Neutrophil (primary cell): ENCODE measurements at regions not wholly inside any gene's neighbourhood (a gene's known extent, or its start where the extent isn't known, plus 50 kb on each side); places are given as distances from the start of the nearest gene placed in this dataset.

Experiments used
- H3K27ac ChIP-seq: fragments of 200-600 bp; sonication (generic); 2 replicates; pipeline ENCODE4 v1.5.1; 2016; ENCODE audit warnings: mild to moderate bottlenecking, moderate library complexity
- H3K27me3 ChIP-seq: fragments of 200-600 bp; sonication (generic); 2 replicates; pipeline ENCODE4 v1.6.0; 2016; ENCODE audit warnings: mild to moderate bottlenecking
- H3K36me3 ChIP-seq: fragments of 200-600 bp; sonication (generic); 2 replicates; pipeline ENCODE4 v1.5.1; 2017
- H3K4me1 ChIP-seq, 2 experiments: fragments of 200-600 bp in 1 of 2; sonication (generic) in 1 of 2; 1 replicate in 1 of 2; 2 replicates in 1 of 2; pipeline versions ENCODE4 v1.5.1 to v1.6.1; 2013 to 2016; ENCODE audit warnings: low read depth in 1 of 2, low read length in 1 of 2, mild to moderate bottlenecking in 1 of 2, moderate library complexity in 1 of 2; ENCODE audit not compliant: control insufficient read depth in 1 of 2, insufficient read depth in 1 of 2
- H3K4me3 ChIP-seq, 2 experiments: fragments of 200-600 bp in 1 of 2; sonication (generic) in 1 of 2; 1 replicate in 1 of 2; 2 replicates in 1 of 2; pipeline ENCODE4 v1.5.1; 2013 to 2016; ENCODE audit warnings: low read depth in 1 of 2, low read length in 1 of 2, mild to moderate bottlenecking in 1 of 2, moderate library complexity in 1 of 2
- H3K9me3 ChIP-seq: fragments of 200-600 bp; sonication (generic); 2 replicates; pipeline ENCODE4 v1.5.1; 2016
- TF ChIP-seq, protein P1 (sequence below): fragments of 200-600 bp; sonication (generic); IDR thresholded peaks from 2 replicates; pipeline ENCODE4 v1.5.1; 2016; ENCODE audit warnings: antibody characterized with exemption

- Histone ChIP-seq H3K4me1 (no peaks in the 10 kb centered on the region), H3K27me3 (no peaks in the 10 kb centered on the region), H3K36me3 (no peaks in the 10 kb centered on the region), H3K4me3 (no peak overlapping the region), H3K9me3 (no peaks in the 10 kb centered on the region), H3K27ac (no peak overlapping the region)
- TF ChIP-seq, protein P1, sequence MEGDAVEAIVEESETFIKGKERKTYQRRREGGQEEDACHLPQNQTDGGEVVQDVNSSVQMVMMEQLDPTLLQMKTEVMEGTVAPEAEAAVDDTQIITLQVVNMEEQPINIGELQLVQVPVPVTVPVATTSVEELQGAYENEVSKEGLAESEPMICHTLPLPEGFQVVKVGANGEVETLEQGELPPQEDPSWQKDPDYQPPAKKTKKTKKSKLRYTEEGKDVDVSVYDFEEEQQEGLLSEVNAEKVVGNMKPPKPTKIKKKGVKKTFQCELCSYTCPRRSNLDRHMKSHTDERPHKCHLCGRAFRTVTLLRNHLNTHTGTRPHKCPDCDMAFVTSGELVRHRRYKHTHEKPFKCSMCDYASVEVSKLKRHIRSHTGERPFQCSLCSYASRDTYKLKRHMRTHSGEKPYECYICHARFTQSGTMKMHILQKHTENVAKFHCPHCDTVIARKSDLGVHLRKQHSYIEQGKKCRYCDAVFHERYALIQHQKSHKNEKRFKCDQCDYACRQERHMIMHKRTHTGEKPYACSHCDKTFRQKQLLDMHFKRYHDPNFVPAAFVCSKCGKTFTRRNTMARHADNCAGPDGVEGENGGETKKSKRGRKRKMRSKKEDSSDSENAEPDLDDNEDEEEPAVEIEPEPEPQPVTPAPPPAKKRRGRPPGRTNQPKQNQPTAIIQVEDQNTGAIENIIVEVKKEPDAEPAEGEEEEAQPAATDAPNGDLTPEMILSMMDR, result no peak
Measured at GRCh38 chr20:57834306-57835073, 124.7 kb upstream of the PMEPA1 start.

- H3K27me3 ChIP-seq, result no peaks in the 10 kb centered on the region
Measured at GRCh38 chr20:57831993-57832585, 122.3 kb upstream of the PMEPA1 start.

GRCh38 chr20:57831326-57831992 lies 121.6 kb upstream of the PMEPA1 start:
- Histone ChIP-seq H3K9me3 (no peaks in the 10 kb centered on the region), H3K36me3 (no peaks in the 10 kb centered on the region), H3K4me3 (no peak overlapping the region), H3K4me1 (no peaks in the 10 kb centered on the region), H3K27ac (no peak overlapping the region), H3K27me3 (no peaks in the 10 kb centered on the region)
- TF ChIP-seq, protein P1, result no peak

More at GRCh38 chr20:57831993-57832585, 122.3 kb upstream of the PMEPA1 start:
- H3K4me1 ChIP-seq, result no peaks in the 10 kb centered on the region
- H3K4me3 ChIP-seq, result no peak overlapping the region
- H3K27ac ChIP-seq, result no peak overlapping the region
- no peaks in the 10 kb centered on the region for H3K9me3 ChIP-seq
- TF ChIP-seq, protein P1, result no peak
- H3K36me3 ChIP-seq, result no peaks in the 10 kb centered on the region

DNA sequence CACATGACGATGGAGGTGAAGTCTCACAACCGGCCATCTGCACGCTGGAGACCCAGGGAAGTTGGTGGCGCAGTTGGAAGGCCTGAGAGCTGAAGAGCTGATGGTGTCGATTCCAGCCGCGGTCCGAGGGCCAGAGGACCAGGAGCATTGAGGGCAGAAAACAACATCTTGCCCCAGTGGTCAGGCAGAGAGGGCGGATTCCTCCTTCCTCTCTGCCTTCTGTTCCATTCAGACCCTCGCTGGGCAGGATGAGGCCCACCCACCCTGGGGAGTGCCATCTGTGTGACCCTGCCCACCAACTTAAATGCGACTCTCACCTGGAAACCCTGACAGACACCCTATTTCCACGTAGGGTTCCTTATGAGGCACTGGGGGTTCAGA lies 120.7 kb upstream of the PMEPA1 start:
- Histone ChIP-seq H3K9me3 (no peaks in the 10 kb centered on the region), H3K4me1 (no peaks in the 10 kb centered on the region), H3K36me3 (no peaks in the 10 kb centered on the region), H3K4me3 (no peak overlapping the region), H3K27ac (no peak overlapping the region), H3K27me3 (no peaks in the 10 kb centered on the region)
- TF ChIP-seq, protein P1, result no peak

DNA sequence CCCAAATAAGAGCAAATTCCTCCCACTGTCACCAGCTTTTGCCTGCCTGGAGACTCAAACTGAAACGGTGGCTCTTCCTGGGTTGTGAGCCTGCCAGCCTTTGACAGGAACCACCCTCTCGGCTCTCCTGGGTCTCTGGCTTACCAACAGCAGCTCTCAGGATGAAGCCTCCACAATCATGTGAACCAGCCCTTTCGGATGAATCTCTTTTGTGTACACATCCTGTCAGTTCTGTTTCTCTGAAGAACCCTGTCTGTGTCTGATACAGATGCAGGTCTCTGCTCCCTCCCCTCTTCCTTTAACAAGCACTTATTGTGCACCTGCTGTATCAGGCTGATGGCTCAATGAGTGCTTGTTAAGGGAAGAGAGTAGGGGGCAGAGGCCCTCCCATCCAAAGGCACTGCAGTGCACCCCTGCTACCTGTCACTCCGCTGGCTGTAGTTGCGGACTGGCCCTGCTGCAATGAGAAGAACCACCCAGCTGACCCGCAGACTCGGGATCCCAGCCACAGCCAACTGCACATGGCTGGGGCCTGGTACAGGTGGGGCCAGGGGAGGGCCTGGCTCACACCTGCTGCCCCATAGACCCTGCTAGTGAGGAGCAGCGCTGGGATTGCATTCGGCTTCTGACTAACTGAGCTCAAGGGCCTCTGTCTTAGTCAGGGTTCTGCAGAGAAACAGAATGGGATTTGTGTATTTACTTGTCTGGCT lies 120.1 kb upstream of the PMEPA1 start:
- H3K36me3 ChIP-seq, result no peaks in the 10 kb centered on the region
- H3K27me3 ChIP-seq, result no peaks in the 10 kb centered on the region
- no peak overlapping the region for H3K4me3 ChIP-seq
- no peak overlapping the region for H3K27ac ChIP-seq
- H3K4me1 ChIP-seq, result no peaks in the 10 kb centered on the region
- no peaks in the 10 kb centered on the region for H3K9me3 ChIP-seq
- TF ChIP-seq, protein P1, result no peak
